WTC11 (cell line): ENCODE measurements at regions not wholly inside any gene's neighbourhood (a gene's known extent, or its start where the extent isn't known, plus 50 kb on each side); places are given as distances from the start of the nearest gene placed in this dataset.

Experiments
- ATAC-seq: fragments of 200-7000 bp; cut with Tn5 transposase; 2 replicates; pipeline ENCODE4 v1.10.0; 2021; ENCODE audit warnings: mild to moderate bottlenecking, moderate library complexity
- CTCF ChIA-PET: fragments of 300-600 bp; sonication (Branson Sonifier 250); formaldehyde crosslinking; loops from one replicate; lab custom pipeline; 2021; ENCODE audit warnings: antibody characterized with exemption; lab: Charles Lee
- POLR2A ChIA-PET: fragments of 350-600 bp; sonication (Branson Sonifier 250); formaldehyde crosslinking; loops from one replicate; lab custom pipeline; 2021; ENCODE audit warnings: antibody characterized with exemption; lab: Charles Lee
- DNase-seq: peaks from one replicate; pipeline ENCODE4 v3.0.0; 2021; ENCODE audit warnings: low spot score
- H3K27ac Mint-ChIP-seq: 2 replicates; pipeline ENCODE4 v1.8.0; 2021; ENCODE audit warnings: mixed read lengths
- H3K27me3 Mint-ChIP-seq: 2 replicates; pipeline ENCODE4 v1.8.0; 2021; ENCODE audit warnings: low read depth, mild to moderate bottlenecking, moderate library complexity, mixed read lengths
- H3K36me3 Mint-ChIP-seq: 2 replicates; pipeline ENCODE4 v1.8.0; 2021; ENCODE audit warnings: mixed read lengths
- H3K4me1 Mint-ChIP-seq: 2 replicates; pipeline ENCODE4 v1.8.0; 2022; ENCODE audit warnings: mixed read lengths
- H3K4me3 Mint-ChIP-seq: 2 replicates; pipeline ENCODE4 v1.8.0; 2021; ENCODE audit warnings: mild to moderate bottlenecking, moderate library complexity, mixed read lengths
- H3K9me3 Mint-ChIP-seq: 2 replicates; pipeline ENCODE4 v1.8.0; 2021; ENCODE audit warnings: mixed read lengths
- ARID4B ChIP-seq: sonication (generic); formaldehyde crosslinking; IDR thresholded peaks from 2 replicates; pipeline ENCODE4 v1.8.0; 2023; ENCODE audit warnings: missing genetic modification reagents, mild to moderate bottlenecking, borderline replicate concordance
- ATF1 ChIP-seq: sonication (generic); formaldehyde crosslinking; IDR thresholded peaks from 2 replicates; pipeline ENCODE4 v1.8.1; 2023; ENCODE audit warnings: mild to moderate bottlenecking, moderate library complexity, missing genetic modification reagents
- EMX1 ChIP-seq: fragments of 250-450 bp; sonication (Bioruptor Pico); IDR thresholded peaks from 2 replicates; pipeline ENCODE4 v1.8.0; 2021; ENCODE audit warnings: mild to moderate bottlenecking
- ERG ChIP-seq: fragments of 250-450 bp; sonication (Bioruptor Pico); IDR thresholded peaks from 2 replicates; pipeline ENCODE4 v1.8.0; 2021; ENCODE audit warnings: mild to moderate bottlenecking
- ESRRA ChIP-seq: sonication (generic); formaldehyde crosslinking; IDR thresholded peaks from 2 replicates; pipeline ENCODE4 v1.8.1; 2022; ENCODE audit warnings: mild to moderate bottlenecking, missing genetic modification reagents, borderline replicate concordance
- ETV6 ChIP-seq: sonication (generic); formaldehyde crosslinking; IDR thresholded peaks from 2 replicates; pipeline ENCODE4 v1.8.1; 2022; ENCODE audit warnings: mild to moderate bottlenecking, missing genetic modification reagents
- FOXK1 ChIP-seq: sonication (generic); formaldehyde crosslinking; IDR thresholded peaks from 2 replicates; pipeline ENCODE4 v1.8.0; 2022; ENCODE audit warnings: mild to moderate bottlenecking, moderate library complexity, missing genetic modification reagents
- FOXP1 ChIP-seq: sonication (generic); formaldehyde crosslinking; IDR thresholded peaks from 2 replicates; pipeline ENCODE4 v1.8.0; 2022; ENCODE audit warnings: missing genetic modification reagents, mild to moderate bottlenecking, moderate library complexity, borderline replicate concordance
- GABPB1 ChIP-seq: sonication (generic); formaldehyde crosslinking; IDR thresholded peaks from 2 replicates; pipeline ENCODE4 v1.8.1; 2023; ENCODE audit warnings: mild to moderate bottlenecking, missing genetic modification reagents
- HMGA2 ChIP-seq: fragments of 250-450 bp; sonication (Bioruptor Pico); IDR thresholded peaks from 2 replicates; pipeline ENCODE4 v1.4.0; 2021; ENCODE audit warnings: mild to moderate bottlenecking, moderate library complexity
- JUN ChIP-seq: sonication (generic); formaldehyde crosslinking; IDR thresholded peaks from 2 replicates; pipeline ENCODE4 v1.8.0; 2023; ENCODE audit warnings: mild to moderate bottlenecking, missing genetic modification reagents
- MLX ChIP-seq: sonication (generic); formaldehyde crosslinking; IDR thresholded peaks from 2 replicates; pipeline ENCODE4 v1.8.1; 2023; ENCODE audit warnings: mild to moderate bottlenecking, missing genetic modification reagents, moderate library complexity
- NFATC4 ChIP-seq: fragments of 250-450 bp; sonication (Bioruptor Pico); IDR thresholded peaks from 2 replicates; pipeline ENCODE4 v1.9.0; 2021; ENCODE audit warnings: mild to moderate bottlenecking
- NFE2L1 ChIP-seq: sonication (generic); formaldehyde crosslinking; IDR thresholded peaks from 2 replicates; pipeline ENCODE4 v1.8.1; 2023; ENCODE audit warnings: missing genetic modification reagents
- NR2C2 ChIP-seq: sonication (generic); formaldehyde crosslinking; IDR thresholded peaks from 2 replicates; pipeline ENCODE4 v1.8.0; 2022; ENCODE audit warnings: mild to moderate bottlenecking, missing genetic modification reagents
- OVOL2 ChIP-seq: fragments of 250-450 bp; sonication (Bioruptor Pico); IDR thresholded peaks from 2 replicates; pipeline ENCODE4 v1.9.0; 2021; ENCODE audit warnings: mild to moderate bottlenecking, borderline replicate concordance
- SMAD4 ChIP-seq: sonication (generic); formaldehyde crosslinking; IDR thresholded peaks from 2 replicates; pipeline ENCODE4 v1.8.0; 2022; ENCODE audit warnings: mild to moderate bottlenecking, missing genetic modification reagents
- TEAD4 ChIP-seq: sonication (generic); formaldehyde crosslinking; IDR thresholded peaks from 2 replicates; pipeline ENCODE4 v1.8.0; 2022; ENCODE audit warnings: mild to moderate bottlenecking, missing genetic modification reagents
- ZNF138 ChIP-seq: sonication (generic); formaldehyde crosslinking; conservative IDR thresholded peaks from 2 replicates; pipeline ENCODE4 v1.8.1; 2022; ENCODE audit warnings: mild to moderate bottlenecking, moderate library complexity, missing genetic modification reagents
- ZNF219 ChIP-seq: sonication (generic); formaldehyde crosslinking; IDR thresholded peaks from 2 replicates; pipeline ENCODE4 v1.8.0; 2023; ENCODE audit warnings: missing genetic modification reagents, mild to moderate bottlenecking, borderline replicate concordance
- ZNF232 ChIP-seq: sonication (generic); formaldehyde crosslinking; IDR thresholded peaks from 2 replicates; pipeline ENCODE4 v1.8.0; 2022; ENCODE audit warnings: mild to moderate bottlenecking, missing genetic modification reagents
- ZNF423 ChIP-seq: fragments of 250-450 bp; sonication (Bioruptor Pico); IDR thresholded peaks from 2 replicates; pipeline ENCODE4 v2.1.2; 2022; ENCODE audit warnings: mild to moderate bottlenecking, moderate library complexity
- TF ChIP-seq, protein P1 (sequence below): sonication (generic); formaldehyde crosslinking; IDR thresholded peaks from 2 replicates; pipeline ENCODE4 v1.8.1; 2023; ENCODE audit warnings: mild to moderate bottlenecking, missing genetic modification reagents
- TF ChIP-seq, protein P2 (sequence below): fragments of 200-600 bp; IDR thresholded peaks from 2 replicates; pipeline ENCODE4 v1.8.0; 2022; ENCODE audit warnings: antibody characterized with exemption
- TF ChIP-seq, protein P3 (sequence below): sonication (generic); formaldehyde crosslinking; IDR thresholded peaks from 2 replicates; pipeline ENCODE4 v1.8.0; 2023; ENCODE audit warnings: missing genetic modification reagents
- TF ChIP-seq, protein P4 (sequence below): sonication (generic); formaldehyde crosslinking; IDR thresholded peaks from 2 replicates; pipeline ENCODE4 v1.8.1; 2022; ENCODE audit warnings: missing genetic modification reagents, borderline replicate concordance

DNA sequence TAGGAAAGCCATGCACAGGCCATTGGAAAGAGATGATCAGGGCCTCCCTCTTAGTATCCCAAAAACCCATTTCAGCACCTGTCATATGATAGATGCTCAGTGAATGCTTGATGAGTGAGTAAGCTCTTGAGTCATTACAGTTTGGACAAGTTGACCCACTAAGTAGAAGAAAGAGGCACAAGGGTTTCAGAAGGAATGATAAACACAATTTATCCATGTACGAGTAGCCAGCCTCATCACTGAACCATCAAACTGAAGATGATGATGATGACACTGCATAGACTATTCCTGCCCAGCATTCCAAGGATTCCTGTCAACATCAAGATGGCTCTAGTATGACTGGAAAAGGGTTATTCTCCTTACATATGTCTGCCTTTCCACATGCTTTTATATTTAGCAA lies 596.0 kb downstream of the BCL11A start:
- H3K27ac Mint-ChIP-seq = no peak overlapping the region
- DNase-seq (no peak), ATAC-seq (no peak)
- no peaks in the 10 kb centered on the region for H3K36me3 Mint-ChIP-seq
- H3K4me3 Mint-ChIP-seq = no peak overlapping the region
- no peaks in the 10 kb centered on the region for H3K9me3 Mint-ChIP-seq
- H3K27me3 Mint-ChIP-seq = peaks cover 4% of the 10 kb centered on the region
- CTCF ChIA-PET = no interaction called here
- H3K4me1 Mint-ChIP-seq = peaks cover 32% of the 10 kb centered on the region
- POLR2A ChIA-PET = no interaction called here
- TF ChIP-seq ZNF423 (CRISPR knock-in tag) = no peak
- TF ChIP-seq SMAD4 (CRISPR knock-in tag) = no peak
- TF ChIP-seq ETV6 (CRISPR knock-in tag) = no peak
- no peak for TF ChIP-seq NFE2L1 (CRISPR knock-in tag)
- TF ChIP-seq GABPB1 = no peak
- TF ChIP-seq ZNF138 = no peak
- no peak for TF ChIP-seq TEAD4 (CRISPR knock-in tag)
- TF ChIP-seq ZNF219 (CRISPR knock-in tag) = no peak
- TF ChIP-seq, protein P1, sequence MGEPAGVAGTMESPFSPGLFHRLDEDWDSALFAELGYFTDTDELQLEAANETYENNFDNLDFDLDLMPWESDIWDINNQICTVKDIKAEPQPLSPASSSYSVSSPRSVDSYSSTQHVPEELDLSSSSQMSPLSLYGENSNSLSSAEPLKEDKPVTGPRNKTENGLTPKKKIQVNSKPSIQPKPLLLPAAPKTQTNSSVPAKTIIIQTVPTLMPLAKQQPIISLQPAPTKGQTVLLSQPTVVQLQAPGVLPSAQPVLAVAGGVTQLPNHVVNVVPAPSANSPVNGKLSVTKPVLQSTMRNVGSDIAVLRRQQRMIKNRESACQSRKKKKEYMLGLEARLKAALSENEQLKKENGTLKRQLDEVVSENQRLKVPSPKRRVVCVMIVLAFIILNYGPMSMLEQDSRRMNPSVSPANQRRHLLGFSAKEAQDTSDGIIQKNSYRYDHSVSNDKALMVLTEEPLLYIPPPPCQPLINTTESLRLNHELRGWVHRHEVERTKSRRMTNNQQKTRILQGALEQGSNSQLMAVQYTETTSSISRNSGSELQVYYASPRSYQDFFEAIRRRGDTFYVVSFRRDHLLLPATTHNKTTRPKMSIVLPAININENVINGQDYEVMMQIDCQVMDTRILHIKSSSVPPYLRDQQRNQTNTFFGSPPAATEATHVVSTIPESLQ (CRISPR knock-in tag) = no peak

DNA sequence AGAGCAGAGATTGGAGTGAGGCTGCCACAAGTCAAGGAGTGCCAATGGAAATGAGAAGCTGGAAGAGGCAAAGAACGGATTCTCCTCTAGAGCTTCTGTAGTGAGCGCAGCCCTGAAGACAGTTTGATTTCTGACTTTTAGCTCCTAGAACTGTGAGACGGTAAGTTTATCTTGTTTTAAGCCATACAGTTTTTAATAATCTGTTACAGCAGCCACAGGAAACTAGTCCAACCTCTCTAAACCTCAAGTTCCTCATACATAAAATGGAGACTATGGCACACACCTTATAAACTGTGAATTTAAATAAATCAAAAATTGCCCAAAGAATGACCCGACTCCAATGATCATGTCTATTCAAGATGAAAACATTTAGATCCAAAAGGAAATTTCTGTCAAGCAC lies 596.5 kb downstream of the BCL11A start:
- DNase-seq = no peak
- no peak for TF ChIP-seq NR2C2
- TF ChIP-seq NFATC4 (CRISPR knock-in tag) = no peak
- no peak for TF ChIP-seq ARID4B (CRISPR knock-in tag)
- TF ChIP-seq OVOL2 (CRISPR knock-in tag) = no peak
- TF ChIP-seq ESRRA = no peak
- no peak for TF ChIP-seq ERG (CRISPR knock-in tag)
- no peak for TF ChIP-seq EMX1 (CRISPR knock-in tag)
- TF ChIP-seq, protein P2, sequence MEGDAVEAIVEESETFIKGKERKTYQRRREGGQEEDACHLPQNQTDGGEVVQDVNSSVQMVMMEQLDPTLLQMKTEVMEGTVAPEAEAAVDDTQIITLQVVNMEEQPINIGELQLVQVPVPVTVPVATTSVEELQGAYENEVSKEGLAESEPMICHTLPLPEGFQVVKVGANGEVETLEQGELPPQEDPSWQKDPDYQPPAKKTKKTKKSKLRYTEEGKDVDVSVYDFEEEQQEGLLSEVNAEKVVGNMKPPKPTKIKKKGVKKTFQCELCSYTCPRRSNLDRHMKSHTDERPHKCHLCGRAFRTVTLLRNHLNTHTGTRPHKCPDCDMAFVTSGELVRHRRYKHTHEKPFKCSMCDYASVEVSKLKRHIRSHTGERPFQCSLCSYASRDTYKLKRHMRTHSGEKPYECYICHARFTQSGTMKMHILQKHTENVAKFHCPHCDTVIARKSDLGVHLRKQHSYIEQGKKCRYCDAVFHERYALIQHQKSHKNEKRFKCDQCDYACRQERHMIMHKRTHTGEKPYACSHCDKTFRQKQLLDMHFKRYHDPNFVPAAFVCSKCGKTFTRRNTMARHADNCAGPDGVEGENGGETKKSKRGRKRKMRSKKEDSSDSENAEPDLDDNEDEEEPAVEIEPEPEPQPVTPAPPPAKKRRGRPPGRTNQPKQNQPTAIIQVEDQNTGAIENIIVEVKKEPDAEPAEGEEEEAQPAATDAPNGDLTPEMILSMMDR = no peak
- TF ChIP-seq FOXK1 = no peak
- TF ChIP-seq, protein P3, sequence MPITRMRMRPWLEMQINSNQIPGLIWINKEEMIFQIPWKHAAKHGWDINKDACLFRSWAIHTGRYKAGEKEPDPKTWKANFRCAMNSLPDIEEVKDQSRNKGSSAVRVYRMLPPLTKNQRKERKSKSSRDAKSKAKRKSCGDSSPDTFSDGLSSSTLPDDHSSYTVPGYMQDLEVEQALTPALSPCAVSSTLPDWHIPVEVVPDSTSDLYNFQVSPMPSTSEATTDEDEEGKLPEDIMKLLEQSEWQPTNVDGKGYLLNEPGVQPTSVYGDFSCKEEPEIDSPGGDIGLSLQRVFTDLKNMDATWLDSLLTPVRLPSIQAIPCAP = no peak
- TF ChIP-seq ZNF219 (CRISPR knock-in tag) = no peak
- TF ChIP-seq FOXP1 (CRISPR knock-in tag) = no peak
- no peak for TF ChIP-seq MLX
- TF ChIP-seq ATF1 = no peak
- no peak for TF ChIP-seq JUN (CRISPR knock-in tag)
- no peak for TF ChIP-seq HMGA2 (CRISPR knock-in tag)
- no peak for TF ChIP-seq ZNF232
- TF ChIP-seq, protein P4, sequence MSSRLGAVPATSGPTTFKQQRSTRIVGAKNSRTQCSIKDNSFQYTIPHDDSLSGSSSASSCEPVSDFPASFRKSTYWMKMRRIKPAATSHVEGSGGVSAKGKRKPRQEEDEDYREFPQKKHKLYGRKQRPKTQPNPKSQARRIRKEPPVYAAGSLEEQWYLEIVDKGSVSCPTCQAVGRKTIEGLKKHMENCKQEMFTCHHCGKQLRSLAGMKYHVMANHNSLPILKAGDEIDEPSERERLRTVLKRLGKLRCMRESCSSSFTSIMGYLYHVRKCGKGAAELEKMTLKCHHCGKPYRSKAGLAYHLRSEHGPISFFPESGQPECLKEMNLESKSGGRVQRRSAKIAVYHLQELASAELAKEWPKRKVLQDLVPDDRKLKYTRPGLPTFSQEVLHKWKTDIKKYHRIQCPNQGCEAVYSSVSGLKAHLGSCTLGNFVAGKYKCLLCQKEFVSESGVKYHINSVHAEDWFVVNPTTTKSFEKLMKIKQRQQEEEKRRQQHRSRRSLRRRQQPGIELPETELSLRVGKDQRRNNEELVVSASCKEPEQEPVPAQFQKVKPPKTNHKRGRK (CRISPR knock-in tag) = no peak
- no peak for ATAC-seq
- ChIA-PET CTCF (no interaction called here), POLR2A (no interaction called here)
- no peaks in the 10 kb centered on the region for H3K9me3 Mint-ChIP-seq
- peaks cover 26% of the 10 kb centered on the region for H3K4me1 Mint-ChIP-seq
- H3K36me3 Mint-ChIP-seq = no peaks in the 10 kb centered on the region
- no peak overlapping the region for H3K27ac Mint-ChIP-seq
- peaks cover 4% of the 10 kb centered on the region for H3K27me3 Mint-ChIP-seq
- no peak overlapping the region for H3K4me3 Mint-ChIP-seq
